Fibroblast of skin of right biceps (primary cell): ENCODE measurements at regions not wholly inside any gene's neighbourhood (a gene's known extent, or its start where the extent isn't known, plus 50 kb on each side); places are given as distances from the start of the nearest gene placed in this dataset.

Source experiments
- DNase-seq: peaks from one replicate; pipeline ENCODE4 v3.0.0-alpha.2; 2013

DNA sequence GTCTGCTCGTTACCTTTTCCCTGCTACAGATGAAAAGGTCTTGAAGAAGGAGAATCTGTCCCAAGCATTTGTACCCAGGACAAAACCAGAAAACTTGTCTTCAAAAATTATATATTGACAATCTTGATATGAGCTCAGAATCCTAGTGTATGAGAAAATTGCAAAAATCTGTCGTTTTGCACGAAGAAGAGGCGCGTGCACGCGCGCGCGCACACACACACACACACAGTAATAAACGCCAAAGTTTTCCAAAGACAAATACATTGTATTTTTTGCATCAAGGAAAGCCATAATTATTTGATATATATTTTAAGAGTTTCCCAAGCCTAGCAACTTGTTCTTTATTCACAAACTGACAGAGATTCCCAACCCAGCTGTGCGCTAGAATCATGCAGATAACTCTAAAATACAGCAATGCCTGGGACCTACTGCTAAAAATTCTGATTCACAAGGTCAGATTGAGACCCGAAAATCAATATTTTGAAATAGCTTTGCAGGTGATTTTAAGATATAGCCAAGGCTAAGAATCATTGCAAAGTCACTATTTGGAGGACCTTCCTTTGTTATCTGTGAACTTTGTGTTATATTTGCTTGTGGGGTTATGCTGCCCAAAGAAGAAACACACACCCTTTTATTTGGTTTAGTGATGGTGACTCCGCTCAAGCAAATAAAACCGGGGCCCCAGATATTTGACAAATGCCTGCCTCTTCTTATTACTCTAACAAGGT lies 1287.7 kb upstream of the CDH6 start:
- DNase-seq = no peak

- no peak for DNase-seq
Observed at GRCh38 chr5:29902859-29903258, 1290.6 kb upstream of the CDH6 start.

DNA sequence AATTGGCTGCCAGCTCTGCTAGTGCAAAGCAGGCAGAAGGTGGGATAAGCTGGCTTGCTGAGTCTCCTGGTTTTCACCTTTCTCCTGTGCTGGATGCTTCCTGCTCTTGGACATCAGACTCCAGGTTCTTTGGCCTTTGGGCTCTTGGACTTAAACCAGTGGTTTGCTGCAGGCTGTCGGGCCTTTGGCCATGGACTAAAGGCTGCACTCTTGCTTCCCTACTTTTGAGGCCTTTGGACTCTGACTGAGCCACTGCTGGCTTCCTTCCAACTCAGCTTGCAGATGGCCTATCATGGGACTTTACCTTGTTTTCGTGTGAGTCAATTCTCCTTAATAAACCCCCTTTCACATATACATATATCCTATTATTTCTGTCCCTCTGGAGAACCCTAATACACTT lies 1293.9 kb upstream of the CDH6 start:
- DNase-seq = no peak

DNA sequence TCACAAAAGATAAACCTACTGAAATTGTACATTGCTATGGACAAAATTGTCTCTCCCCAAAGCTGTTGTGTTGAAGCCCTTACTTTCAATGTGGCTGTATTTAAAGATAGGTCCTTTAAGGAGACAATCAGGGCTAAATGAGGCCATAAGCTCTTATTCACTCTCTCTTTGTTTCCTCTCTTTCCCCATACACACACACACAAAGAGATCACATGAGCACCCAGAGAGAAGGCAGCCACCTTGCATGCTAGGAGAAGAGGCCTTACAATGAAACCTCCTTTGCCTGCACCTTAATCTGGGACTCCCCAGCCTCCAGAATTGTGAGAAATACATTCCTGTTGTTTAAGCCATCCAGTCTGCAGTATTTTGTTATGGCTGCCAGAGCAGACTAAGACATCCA lies 1295.6 kb upstream of the CDH6 start:
- DNase-seq = no peak

DNA sequence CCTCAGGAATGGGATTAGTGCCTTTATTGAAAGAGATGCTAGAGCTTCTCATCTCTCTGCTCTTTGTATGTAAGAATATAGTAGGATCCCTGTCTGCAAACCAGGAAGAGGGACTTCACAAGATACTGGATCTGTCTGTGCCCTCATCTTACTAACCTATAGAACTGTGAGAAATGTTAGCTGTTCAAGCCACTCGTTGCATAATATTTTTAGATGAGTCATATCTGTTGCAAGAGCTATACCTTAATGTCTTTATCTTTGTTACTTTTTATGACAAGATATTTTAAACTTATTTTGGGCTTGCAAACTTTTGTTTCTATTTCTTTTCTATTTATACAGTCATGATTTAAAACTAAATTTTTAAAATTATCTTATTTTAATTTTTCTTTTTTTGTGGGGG lies 1296.8 kb upstream of the CDH6 start:
- no peak for DNase-seq

DNA sequence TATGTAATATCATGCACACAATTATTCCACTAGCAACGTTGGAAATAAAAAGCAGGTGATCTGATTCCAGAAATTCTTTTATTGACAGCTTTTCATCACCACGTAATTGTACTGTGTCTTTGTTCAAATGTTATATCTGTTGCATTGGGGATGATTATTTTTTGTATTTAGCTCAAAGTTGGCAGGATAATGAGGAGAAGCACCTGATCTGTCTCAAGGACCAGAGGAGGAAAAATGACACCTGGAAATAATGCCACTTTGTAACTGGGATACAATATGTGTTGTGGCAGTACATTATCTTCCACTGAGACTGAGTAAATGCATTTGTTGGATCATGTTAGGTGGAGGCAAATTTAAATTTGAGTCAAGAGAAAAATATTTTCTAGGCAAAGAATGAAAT lies 1298.8 kb upstream of the CDH6 start:
- no peak for DNase-seq

DNA sequence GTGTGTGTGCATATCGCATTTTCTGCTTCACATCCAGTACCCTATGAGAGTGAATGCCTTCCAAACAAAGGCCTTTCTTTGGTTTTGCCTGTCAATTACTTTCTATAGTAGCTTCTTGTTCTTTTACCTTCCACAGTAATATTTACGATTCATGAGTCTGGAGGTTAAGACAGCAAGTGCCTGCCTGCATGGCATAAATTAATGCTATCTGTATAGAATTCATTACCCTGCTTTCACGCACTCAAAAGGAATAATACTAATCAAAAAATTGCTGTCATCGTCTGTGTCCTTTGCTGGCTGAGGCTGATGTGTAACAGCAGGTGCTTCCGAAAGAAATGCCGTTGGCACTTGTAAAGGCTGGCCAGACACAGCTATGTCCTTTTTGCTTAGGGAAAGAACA lies 1304.4 kb upstream of the CDH6 start:
- DNase-seq = no peak

GRCh38 chr5:29885595-29885994 lies 1307.9 kb upstream of the CDH6 start:
- DNase-seq = no peak

DNA sequence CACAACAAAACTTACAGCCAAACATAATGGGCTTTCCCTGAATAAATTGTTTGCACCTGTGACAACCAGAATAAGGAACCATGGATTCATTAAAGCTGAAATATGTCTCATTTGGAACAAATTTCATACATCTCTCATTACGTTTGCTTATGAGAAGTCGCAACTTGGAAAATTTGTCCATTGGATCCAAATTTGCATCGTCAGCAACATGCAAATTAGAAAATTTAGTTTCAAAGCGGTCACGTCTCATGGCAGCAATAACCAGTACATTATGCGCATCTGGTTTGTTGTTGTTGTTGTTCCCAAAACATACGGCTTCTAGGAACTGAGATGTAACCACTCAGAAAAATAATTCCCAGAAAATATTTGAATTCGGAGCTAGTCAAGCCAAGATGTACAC lies 1311.5 kb upstream of the CDH6 start:
- DNase-seq = no peak

DNA sequence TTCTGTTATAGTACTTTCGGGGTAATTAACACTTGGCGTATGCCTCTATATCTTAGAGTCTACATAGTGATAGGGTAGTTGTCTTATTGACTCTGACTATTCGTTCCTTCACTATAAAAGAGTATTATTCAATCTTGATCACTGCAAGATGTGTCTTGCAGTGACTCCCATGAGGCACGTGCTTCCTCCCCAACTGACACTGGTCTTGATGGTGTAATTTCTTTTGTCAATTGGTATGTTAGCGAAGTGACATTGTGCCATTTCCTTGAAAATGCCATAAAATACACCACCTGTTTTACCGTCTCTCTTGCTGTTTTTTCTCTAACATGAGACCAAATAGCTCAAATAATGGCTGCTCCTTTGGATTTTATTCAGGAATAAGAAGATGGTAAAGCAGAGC lies 1314.1 kb upstream of the CDH6 start:
- no peak for DNase-seq

- no peak for DNase-seq
Observed at GRCh38 chr5:29878599-29878998, 1314.9 kb upstream of the CDH6 start.

DNA sequence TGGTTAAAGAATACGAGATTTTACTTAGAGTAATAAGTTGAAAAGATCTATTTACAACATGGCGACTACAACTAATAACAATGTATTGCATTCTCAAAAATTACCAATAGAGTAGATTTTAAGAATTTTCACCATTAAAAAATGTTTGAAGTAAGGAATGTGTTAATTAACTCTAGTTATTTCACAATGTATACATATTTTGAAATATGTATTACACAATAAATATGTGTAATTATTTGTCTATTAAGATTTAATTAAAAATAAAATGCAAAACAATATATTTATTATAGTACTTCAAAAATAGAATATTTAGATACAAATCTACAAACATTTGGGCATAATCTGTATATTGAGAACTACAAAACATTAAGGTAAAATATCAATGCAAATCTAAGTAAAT lies 1326.3 kb upstream of the CDH6 start:
- no peak for DNase-seq

DNA sequence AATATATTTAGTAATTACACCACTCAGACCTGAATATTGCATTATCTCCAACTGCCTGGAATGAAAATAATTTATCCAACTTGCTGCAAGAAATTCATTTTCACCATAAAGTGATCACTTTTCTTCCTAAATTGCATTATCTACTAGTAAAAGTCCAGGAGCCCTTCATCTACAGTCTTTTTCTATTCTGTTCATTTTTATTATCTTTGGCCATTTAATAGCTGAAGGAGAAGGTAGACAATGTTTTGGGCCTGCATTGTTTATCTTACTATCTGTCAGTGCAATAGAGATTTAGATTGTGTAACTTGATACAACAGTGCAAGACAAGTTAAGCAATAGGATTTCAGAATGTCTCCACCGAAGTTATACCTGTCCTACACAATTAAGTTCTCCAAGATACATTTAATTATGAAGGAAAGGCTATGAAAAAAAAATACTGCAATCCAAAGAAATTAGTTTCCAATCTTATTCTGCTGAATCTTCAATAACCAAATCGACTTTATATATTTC lies 1339.7 kb upstream of the CDH6 start:
- no peak for DNase-seq

DNA sequence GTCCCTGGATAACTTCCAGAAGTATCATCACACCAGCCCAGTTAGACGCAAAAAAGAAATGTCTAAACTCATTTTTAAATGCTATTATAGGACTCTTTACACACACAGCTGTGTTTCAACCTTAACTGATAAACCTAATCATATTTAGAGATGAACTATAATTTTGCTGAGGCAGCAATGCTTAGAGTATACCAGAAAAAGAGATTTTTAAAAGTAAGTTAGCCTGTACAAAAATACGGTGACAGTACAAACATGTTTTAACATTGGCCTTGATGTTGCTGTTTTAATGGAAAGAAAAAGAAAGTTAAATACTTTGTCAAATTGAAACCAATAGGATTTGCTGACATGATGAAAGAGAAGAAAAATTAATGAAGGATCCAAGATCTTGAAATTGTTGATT lies 1341.2 kb upstream of the CDH6 start:
- DNase-seq = no peak

DNA sequence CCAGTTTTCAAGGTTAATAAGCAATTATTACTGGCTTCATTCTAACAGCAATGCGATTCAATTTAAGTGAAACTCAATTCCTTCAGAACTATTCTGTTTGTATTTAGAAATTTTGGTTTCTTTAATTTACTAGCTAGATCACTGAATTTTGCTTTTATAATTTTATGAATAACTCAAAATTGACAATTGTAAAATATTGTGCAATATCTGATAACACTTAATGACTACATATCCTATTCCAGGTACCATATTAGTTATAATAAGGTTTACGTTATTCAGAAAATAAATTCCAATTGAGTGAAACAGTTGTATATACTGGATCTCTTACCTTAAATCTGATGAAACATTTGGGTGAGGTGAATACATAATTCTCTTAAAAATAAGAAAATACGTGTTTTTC lies 1348.3 kb upstream of the CDH6 start:
- DNase-seq = no peak

- DNase-seq = no peak
Observed at GRCh38 chr5:29833394-29833793, 1360.1 kb upstream of the CDH6 start.

DNA sequence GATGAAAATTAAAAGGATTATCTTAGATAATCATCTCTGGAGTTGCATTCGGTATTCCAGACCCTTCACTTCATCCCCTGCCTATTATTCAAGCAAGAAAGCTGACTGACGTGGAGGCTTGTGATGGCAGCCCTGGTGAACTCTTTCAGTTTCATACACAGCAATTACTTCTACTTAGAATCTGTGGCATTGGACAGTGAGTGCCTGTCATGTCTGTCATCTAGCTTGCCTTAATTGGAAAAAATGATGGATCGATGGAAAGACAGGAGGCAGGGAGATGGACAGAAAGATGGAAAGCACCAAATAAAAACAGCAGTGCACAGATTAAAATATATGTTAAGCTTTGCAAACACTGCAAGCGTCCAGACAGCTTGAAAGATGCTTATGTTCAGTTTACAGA lies 1371.0 kb upstream of the CDH6 start:
- DNase-seq = no peak

- no peak for DNase-seq
Observed at GRCh38 chr5:29811914-29812679, 1381.4 kb upstream of the CDH6 start.

GRCh38 chr5:29805804-29806203 lies 1387.7 kb upstream of the CDH6 start:
- DNase-seq = no peak

GRCh38 chr5:29800752-29801151 lies 1392.7 kb upstream of the CDH6 start:
- DNase-seq = no peak

- DNase-seq = no peak
Observed at GRCh38 chr5:29796013-29796412, 1397.5 kb upstream of the CDH6 start.

GRCh38 chr5:29795096-29795652 lies 1398.3 kb upstream of the CDH6 start:
- no peak for DNase-seq

GRCh38 chr5:29794141-29794787 lies 1399.2 kb upstream of the CDH6 start:
- DNase-seq = no peak

DNA sequence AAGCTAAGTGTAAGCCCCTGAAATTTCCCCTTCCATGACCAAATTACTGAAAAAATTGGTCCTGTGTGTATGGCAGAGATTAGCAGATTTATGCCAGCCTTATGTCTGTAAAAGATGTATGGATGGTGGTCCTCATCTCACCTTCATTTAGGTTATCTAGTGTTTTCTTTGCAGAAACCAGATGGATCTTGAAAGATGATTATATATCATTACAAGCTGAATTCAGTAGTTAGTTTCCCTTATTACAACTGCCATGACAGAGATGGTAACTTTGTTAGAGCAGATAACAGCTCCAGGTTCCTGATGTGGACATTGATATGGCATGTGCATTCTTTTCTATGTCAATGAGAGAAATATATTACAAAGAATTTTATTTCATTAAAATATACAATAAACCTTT lies 1403.2 kb upstream of the CDH6 start:
- no peak for DNase-seq
